GM18498 (cell line): ENCODE measurements at regions not wholly inside any gene's neighbourhood (a gene's known extent, or its start where the extent isn't known, plus 50 kb on each side); places are given as distances from the start of the nearest gene placed in this dataset.

Source experiments
- ATAC-seq: cut with Tn5 transposase; IDR thresholded peaks from one replicate; pipeline ENCODE4 v1.9.1; 2021; ENCODE audit warnings: mild to moderate bottlenecking, moderate library complexity; ENCODE audit not compliant: unreplicated experiment

DNA sequence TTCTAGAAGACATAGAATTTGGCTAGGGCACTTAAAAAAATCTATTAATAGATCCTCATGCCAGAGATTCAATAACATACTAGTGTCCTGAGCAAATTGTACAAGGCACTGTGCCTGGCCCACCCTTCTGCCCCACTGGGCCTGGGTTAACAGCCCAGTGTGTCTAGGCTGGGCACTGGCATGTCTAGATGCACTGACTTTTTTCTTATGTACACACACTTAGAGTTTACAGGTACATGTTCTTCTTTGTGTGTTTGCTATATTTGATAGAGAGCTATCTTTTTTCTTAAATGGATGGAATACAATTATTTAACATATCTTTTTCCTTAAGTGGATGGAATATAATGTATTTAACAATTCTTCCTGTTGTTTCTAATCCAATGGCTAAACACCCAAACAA, 241.5 kb downstream of the AUH start:
- ATAC-seq: no peak

DNA sequence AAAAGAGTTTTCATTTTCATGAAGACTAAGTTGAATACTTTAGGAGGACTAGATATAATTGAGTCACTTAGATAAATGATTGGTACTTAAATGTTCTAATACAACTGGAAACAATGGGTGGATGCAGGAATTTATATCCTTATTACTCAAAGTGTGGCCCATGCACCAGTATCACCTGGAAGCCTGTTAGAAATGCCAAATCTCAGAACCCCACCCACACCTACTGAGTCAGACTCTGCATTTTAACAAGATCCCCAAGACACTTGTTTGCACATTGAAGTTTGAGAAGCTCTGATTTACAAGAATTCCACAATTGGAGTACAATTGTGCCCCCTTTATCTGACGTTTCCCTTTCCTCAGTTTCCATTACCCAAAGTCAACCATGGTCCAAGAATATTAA, 239.0 kb downstream of the AUH start:
- no peak for ATAC-seq

DNA sequence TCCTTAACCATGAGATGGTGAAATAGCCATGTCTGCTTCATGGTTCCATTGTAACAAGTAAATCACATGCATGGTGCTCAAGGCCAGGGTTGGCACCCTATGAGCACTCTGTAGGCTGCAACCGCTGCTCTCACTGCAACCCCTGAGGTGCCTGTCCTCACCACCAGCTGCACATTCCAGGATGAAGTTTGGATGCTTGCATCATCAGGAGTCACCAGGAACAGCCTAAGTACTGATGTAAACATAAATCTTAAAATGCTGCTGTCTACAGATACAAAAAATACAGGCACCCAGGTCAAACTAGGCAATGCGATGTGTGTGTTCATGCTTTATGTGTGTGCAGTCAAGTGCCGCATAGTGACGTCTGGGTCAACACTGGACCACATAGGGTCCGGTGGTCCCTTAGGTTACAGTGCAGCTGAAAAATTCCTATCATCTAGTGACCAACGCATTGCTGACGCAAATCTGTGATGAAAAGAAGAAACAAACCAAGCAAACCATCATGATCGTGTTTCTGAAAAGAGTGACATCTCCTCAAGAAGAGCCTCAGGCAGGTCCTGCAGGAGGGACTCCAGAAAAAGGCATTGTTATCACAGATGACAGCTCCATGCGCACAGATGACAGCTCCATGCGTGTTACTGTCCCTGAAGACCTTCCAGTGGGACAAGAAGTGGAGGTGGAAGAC, 234.8 kb downstream of the AUH start:
- ATAC-seq: no peak

DNA sequence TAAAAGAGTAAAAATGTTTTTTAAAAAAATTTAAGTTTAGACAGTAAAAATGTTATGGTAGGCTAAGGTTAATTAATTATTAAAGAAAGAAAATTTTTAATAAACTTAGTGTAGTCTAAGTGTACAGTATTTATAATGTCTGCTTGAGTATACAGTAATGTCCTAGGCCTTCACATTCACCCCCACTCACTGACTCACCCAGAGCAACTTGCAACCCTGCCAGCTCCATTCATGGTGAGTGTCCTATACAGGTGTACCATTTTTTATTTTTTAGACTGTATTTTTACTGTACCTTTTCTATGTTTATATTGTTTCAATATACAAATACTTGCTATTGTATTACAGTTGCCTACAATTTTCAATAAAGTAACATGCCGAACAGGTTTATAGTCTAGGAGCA, 234.1 kb downstream of the AUH start:
- ATAC-seq: no peak

DNA sequence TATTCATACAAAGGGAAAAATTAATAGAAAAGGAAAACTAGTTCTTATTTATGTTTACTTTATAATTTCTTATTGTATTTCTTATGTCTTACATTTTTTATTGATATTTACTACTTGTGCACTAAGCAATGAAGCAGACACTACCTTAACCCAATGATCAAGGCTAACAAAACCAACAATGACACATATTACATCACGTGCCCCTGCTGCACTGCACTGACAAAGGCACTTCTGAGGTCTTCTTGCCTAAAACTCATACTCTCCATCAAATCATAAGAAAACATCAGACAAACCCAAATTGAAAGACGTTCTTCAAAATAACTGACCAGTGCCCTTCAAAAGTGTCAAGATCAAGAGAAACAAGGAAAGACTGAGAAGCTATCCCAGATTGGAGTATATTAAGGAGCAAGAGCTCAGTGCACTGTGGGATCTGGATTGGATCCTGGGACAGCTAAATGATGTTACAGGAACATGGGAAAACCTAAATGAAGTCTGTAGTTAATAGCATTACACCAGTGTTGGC, 230.9 kb downstream of the AUH start:
- no peak for ATAC-seq

DNA sequence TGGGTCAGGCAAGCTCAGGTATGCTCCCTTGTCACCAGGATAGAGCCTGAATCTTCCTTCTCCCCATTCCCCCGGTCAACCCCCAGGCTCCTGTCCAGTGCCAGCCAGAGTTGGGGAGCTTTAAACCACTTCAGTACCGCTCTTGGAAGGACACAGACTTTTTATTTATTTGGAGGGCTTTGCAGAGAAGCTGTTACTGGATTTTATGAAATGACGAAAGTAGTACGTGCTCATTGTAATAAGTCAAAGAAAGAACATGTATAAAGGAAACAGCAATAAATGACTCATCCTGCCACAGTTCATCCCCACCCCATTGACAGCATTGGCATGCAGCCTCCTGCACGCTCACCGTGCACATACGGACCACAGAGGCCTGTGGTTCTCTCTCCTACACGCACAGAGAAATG, 230.3 kb downstream of the AUH start:
- no peak for ATAC-seq

DNA sequence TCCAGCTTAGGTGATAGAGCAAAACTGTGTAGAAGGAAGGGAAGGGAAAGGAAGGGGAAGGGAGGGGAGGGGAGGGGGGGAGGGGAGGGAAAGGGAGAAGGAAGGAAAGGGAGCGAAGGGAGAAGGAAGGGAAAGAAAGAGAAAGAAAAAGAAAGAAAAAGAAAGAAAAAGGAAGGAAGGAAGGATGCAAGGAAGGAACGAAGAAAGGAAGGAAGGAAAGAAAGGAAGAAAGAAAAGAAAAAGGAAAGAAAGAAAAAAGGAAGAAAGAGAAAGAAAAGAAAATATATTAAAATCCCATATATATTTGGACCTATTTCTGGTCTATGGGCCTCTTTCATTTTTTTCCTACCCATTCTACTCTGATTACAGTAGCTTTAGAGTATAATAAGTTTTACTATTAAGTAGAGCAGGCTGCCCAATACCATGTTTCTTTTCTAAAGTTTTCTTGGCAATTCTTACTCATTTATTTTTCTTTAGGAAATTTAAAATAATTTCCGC, 229.1 kb downstream of the AUH start:
- ATAC-seq: no peak

DNA sequence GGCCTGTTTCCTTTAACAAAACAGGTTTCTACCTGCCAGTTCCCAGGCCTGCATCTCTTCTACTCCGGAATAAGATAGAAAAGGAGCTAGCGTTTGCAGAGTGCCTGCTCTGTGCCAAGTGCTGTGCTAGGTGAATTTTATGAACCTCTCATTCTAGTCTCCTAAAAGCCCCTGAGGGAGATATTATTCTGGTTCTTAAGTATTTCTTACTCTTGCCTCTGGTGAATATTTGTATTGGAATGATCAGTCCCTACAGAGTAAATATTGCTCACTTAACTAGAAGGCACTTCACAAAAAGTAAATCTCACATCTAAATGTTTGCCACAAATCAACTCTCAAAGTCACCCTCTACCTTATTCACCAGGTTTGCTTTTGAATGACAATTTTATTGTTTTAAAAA, 227.1 kb downstream of the AUH start:
- no peak for ATAC-seq

DNA sequence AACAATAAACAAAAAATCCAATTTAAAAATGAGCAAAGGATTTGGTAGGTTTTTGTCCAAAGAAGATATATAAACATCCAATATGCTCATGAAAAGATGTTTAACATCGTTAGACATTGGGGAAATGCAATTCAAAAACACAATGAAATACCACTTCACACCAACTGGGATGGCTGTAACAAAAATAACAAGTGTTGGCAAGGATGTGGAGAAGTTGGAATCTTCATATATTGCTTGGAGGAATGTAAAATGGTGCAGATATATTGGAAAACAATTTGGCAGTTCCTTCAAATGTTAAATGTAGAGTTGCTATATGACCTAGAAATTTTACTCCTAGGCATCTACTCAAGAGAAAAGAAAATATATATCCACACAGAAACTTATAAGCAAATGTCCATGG, 224.3 kb downstream of the AUH start:
- no peak for ATAC-seq

DNA sequence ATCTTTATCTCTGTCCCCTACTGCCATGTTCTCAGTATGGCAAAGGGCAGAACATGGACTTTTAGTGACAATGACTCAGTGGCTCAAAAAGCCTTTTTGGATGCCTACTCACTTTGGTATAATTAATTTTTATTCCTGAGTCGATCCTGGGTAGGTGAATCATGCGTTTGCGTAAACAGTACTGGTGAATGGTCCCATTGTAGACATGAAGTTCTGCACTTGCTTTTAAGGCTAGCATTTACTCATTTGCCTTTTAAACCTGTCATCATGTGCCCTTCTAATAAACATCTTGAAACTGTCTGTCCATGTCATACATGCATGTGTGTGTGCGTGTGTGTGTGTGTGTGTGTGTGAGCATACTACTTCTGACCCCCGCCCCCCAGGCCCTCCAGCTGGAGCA, 223.0 kb downstream of the AUH start:
- ATAC-seq: no peak

DNA sequence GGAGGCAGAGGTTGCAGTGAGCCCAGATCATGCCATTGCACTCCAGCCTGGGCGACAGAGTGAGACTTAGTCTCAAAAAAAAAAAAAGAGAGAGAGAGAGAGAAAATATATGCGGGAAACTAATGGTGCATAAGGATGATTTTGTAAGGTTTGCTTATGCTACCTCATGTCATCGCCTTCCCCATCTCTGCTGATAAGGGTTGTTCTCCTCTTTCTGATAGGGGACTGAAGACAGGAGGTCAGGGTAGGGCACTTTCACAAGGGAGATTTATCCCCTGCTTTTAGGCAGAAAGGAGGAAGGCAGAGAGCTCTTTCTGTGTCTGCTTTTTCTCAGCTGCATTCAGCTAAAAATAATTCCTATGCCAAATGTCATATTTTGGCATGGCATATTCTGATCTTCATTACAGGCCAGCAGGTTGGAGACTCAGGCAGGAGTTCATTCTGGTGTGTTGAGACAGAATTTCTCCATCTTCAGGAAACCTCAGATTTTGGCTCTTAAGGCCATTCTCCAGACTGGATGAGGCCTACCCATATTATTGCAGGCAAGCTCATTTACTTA, 220.2 kb downstream of the AUH start:
- no peak for ATAC-seq

DNA sequence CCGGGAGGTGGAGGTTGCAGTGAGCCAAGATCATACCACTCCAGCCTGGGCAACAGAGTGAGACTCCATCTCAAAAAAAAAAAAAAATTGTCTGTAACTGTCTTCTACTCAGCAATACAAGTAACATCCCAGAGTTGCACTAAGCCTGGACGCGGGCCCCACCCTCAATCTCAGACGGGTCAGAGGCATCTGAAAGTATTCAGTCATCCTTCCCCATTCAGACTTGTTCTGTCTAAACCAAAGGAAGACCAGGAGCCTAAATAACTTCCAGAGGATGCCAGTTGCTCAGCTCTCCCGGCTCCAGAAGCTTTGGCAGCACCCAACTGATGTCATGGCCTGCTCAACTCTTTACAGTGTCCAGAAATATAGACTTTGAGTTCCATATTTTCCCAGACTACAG, 218.6 kb downstream of the AUH start:
- no peak for ATAC-seq

DNA sequence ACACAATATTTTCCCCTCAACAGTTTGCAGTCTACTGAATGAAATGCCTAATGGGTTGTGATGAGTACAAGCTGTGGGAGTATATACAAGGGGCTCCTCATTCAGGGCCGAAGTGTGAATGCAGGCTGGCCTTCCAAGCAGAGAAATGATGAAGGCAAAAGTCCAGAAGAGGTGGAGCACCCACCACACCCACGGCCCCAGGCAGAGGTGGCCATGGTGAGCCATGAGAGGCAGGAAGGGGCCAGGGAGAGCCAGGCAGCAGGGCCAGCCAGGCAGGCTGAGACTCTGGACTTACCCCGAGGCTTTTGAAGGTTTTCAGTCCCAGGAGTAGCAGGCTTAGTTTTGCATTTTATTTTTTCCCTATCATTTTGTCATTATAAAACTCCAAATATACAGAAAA, 218.1 kb downstream of the AUH start:
- ATAC-seq: no peak

DNA sequence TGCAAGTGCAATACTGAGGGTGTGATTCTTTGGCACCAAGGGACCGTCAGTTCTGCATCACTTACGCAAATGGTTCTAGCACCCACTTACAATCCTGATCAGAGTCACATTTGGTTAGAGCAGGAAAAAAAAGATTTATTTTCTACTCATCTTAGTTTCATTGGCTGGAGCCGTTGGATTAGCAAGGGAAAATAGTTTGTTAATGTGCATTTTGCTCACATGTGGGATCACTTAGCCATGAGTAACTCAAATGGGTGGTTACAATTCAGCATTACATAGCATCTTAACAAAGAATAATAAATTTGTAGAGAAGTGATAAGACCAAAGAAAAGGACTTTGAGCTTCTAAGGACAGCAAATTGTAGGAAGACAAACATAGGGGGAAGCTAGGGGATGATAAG, 216.9 kb downstream of the AUH start:
- no peak for ATAC-seq

DNA sequence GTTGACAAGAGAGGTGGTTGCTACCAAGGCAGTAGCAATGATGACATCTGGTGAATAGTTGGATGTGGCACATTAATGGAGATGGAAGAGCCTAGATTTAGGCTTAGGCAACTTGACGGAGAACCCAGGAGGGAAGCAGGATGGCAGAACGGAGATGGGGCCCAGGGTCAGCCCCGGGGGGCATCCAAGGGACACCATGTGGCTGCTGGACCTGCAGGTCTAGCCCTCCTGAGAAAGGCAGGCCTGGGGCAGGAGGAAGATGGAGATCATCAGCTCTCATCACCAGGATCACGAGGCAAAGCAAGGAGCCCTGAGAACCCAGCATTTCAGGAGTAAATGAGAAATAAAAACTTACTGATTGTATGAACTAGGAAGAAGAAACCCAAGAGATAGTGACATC, 216.2 kb downstream of the AUH start:
- ATAC-seq: no peak

DNA sequence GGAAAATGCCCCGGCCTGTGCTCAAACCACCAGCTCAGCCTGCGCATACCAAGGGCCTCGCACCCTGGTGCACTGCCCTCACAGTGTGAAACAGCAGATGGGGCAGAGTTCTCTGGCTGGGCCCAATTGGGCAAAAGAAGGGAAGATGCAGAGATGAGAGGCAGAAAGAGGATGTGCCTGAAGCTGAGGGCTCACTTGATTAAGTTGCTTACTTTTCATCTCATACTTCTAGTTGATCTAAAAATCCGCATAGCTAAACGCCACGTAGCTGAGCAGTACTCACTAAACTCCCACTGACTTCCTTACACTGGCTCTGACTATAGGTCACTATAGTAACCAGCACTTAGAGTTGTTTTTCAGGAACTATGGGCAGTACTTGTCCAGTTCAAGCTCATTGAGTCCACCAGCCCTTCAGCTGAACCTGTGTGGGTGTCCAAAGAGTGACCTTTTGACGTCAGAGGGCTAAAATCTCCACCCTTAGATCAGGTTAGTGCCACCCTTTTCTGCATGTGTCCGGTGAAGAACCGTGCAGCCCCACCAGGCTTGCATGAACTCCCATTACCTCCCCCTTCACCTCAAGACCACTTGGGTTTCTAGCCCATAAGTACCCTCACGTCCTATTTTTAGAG, 215.2 kb downstream of the AUH start:
- ATAC-seq: no peak

DNA sequence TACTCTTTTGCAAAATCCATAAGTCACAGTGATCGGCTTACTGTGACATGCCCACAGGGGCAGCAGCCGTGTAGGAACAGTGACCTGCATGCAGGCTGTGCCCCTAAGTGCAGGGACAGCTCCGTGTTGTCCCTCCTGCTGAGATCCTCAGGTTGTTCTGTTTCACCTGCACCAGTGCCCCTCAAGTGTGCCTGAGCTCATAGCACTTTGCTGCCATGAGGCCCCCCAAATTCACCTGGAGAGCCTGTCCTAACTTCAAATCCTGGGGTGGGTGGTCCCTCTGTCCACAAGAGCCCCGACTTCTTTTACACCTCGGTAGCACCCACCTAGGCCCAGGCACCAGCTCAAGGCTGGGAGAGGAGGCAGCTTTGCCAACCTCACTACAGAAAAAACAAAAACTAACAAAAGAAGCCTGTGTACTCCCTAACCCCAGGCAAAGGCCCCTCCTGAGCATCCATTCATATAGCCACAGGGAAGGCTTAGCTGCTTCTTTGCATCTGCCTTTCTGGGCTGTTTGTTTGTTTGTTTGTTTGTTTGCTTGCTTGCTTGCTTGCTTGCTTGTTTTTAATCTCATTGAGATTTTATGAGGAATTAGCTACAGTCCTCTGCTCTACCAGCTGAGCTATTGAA, 214.5 kb downstream of the AUH start:
- ATAC-seq: no peak

DNA sequence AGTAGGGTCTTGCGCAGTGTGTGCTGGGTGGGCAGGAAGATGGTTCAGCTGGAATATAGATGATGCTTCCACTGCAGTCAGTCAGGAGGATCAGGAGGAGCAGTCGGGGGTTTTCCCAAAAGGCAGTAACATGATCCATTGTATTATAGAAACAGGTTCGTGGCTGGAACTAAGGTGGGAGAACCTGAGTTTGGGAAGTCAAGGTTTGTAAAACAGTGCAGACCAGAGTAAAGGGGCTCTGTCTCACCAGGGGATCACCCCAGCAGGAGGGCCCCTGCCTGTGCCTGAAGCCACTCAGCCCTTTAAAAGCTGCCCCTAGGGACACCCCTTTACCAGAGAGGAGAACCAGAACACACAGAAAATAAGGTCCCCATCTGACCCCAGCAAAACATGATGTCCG, 213.4 kb downstream of the AUH start:
- ATAC-seq: no peak

DNA sequence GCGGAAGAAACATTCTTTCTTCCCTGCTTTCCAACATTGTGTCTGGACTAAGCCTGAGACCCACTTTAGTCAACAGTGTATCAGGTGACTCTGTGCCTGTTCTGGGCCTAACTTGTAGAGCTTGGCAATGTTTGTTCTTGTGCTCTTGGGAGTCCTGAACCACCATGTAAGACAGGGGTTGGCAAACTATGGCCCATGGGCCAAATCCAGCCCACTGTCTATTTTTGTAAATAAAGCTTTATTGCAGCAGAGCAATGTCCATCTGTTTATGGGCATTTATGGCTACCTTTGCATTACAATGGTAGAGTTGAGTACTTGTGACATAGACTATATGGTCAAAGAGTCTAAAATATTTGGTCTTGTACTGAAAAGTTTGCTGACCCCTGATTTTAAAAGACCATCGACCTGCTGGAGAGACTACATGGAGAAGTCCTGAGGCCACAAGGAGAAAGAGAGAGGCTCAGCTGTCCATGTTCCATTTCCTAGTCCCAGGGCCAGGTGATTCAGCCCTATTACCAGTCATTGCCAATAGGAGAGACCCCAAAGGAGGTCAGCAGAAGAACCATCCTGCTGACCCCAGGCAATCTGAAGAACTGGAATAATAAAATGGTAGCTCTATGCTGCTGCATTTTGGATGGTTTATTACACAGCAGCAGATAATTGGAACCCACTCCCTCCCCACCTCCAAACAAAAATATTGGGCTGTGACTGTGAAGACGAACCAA, 211.3 kb downstream of the AUH start:
- ATAC-seq: no peak

DNA sequence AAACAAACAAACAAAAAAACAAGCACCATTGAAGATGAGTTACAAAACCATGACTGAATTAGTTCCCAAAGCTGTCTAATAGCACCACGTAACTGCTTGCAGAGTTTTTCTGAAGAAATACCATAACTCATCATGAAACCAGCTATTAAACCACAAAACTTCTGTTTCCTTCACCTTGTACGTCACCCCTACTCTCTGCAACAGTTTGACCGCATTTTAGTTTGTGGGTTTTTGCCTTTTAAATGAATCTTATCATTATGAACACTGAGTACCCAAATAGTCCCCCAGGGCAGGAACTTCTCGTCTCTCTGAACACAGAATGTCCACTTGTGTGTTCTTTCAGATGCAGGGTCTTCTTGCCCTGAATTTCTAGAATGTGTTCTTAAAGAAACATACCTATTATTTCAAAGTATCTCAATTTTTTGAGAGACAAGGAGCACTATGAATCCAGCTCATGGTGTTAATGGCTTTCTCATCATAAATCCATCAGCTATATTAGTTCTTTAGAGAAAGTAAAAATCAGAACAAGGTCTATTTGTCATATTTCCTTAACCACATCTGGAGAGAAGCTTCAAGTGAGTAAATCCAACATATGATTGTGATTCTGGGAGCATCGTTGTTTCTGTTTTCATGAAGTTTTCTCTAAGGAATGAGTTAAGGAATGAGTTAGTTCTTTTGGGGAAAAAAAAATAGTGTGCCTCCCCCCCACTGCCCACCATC, 210.6 kb downstream of the AUH start:
- ATAC-seq: peak; percentile 81

DNA sequence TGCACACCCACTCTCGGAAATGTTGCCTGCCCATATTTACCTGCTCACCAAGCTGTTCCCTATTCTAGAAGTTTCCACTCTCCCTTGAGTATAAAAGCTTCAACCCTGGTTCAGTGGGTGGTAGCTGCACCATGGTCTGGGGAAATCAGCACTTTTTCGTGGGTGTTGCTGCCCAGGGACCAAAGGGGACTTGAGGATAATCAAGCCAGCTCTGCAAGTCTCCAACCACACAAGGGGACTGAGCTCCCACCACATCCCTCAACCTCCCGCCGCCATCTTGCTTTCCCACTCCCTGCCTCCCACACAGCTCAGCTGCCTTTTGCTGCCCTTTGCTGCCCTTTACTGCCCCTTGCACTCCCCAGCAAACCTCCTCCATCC, 210.0 kb downstream of the AUH start:
- no peak for ATAC-seq
